CD4-positive, alpha-beta T cell treated with Interleukin-10 for 1 hour (primary cell): ENCODE measurements at regions not wholly inside any gene's neighbourhood (a gene's known extent, or its start where the extent isn't known, plus 50 kb on each side); places are given as distances from the start of the nearest gene placed in this dataset.
"Not testable (repeated sequence)": the region's sequence is repeated elsewhere in the genome, so short reads cannot be mapped to it uniquely, and the experiment has no call there.

Experiments
- DNase-seq: peaks from one replicate; pipeline ENCODE4 v3.0.0-alpha.2; 2020

DNA sequence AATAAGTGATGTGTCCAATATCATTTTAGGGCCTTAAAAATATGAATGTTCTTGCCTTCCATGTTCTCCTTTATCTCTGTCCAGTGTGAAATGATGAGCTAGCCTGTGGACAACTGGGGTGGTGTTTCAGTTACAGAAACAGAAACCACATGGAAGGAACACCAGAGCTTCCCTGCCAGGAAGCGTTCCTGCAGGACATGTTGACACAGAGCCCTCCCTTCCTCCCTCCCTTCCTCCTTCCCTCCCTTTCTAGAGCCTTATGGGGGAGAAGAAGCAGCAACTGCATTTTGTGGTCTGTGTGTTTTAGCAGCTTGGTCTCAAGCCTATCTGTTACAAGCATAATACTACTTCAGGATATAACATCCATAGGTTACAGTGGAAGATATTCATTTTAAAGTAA, 539.7 kb upstream of the NETO1 start:
- no peak for DNase-seq

DNA sequence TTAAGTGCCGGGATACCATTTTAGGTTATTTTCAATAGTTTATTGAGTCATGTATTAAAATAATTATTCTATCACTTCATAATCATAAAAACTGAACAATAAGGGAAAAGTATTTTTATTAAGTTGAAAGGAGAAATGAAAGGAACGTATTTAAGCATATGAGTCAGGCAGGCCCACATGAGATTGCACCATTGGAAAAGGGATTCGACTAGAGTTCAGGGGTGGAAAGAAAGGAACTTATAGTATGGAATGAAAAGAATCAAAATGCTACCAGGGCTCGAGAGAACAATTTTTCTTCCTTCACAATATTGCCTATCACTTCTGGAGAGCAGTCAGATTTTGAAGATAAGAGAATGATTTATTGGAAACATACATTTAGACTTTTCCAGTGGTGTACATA, 516.5 kb upstream of the NETO1 start:
- DNase-seq: no peak

GRCh38 chr18:73381699-73382036, 513.9 kb upstream of the NETO1 start:
- no peak for DNase-seq

- no peak for DNase-seq
Observed at GRCh38 chr18:73381016-73381698, 513.4 kb upstream of the NETO1 start.

- DNase-seq: no peak
Observed at GRCh38 chr18:73366713-73367112, 498.9 kb upstream of the NETO1 start.

GRCh38 chr18:73365018-73365417, 497.2 kb upstream of the NETO1 start:
- no peak for DNase-seq

GRCh38 chr18:73355121-73355520, 487.3 kb upstream of the NETO1 start:
- DNase-seq: no peak

- DNase-seq: no peak
Observed at GRCh38 chr18:73352546-73352945, 484.8 kb upstream of the NETO1 start.

DNA sequence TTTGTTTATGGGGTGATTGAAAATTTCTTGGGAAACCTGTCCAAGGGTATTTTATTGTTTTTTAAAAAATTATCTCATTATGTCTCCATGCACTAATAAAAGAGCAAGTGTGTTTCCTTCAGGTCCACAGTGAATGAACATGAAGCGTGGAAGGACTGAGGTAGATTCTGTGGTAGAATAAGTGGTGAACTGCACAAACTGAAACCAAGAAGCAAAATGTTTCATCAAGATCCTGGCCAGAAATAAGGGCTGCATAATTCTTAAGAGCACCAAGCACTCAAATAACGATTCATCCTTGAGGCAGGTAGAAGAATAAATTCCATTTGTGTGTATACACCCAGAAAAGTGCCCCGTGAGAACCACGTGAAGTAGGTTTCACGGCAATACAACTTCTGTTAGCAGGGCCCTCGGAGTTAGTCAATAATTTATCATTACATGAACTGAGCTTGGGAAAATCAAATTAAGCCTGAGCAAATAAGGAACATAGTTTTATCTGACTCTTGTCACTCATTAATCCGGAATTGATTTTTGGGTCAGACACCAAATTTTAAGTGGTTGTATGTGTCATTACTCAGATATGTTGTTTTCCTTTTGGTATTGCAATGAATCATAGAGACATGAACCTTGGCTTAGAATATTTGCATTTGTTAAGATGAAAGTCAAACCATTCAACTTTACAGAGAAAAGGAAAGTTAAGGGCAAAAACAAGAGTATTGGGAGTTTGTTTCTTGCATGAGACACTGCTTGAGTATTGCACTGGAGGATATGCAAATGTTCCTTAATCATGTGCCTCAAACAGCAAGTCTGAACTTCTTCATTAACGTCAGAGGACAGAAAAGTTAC, 472.6 kb upstream of the NETO1 start:
- DNase-seq: no peak

DNA sequence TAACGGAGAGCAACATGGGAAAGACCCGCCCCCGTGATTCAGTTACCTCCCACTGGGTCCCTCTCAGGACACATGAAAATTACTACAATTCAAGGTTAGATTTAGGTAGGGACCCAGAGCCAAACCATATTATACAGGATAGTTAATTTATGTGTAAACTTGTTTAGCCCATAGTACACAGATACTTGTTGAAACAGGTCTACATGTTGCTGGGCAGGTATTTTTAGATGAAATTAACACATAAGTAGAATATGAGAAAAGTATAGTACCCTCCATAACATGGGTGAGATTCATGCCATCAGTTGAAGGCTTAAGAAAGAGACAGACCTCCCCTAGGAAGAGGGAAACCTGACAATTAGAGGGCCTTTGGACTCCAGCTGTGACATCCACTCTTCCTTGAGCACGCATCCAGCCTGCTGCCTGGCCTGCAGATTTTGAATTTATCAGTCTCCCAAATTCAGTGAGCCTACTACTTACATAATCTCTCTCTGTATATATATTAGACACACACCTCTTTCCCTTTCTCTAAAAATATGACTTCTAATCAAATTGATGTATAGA, 463.5 kb upstream of the NETO1 start:
- no peak for DNase-seq

- DNase-seq: not testable (repeated sequence)
Observed at GRCh38 chr18:73330106-73330505, 462.3 kb upstream of the NETO1 start.

DNA sequence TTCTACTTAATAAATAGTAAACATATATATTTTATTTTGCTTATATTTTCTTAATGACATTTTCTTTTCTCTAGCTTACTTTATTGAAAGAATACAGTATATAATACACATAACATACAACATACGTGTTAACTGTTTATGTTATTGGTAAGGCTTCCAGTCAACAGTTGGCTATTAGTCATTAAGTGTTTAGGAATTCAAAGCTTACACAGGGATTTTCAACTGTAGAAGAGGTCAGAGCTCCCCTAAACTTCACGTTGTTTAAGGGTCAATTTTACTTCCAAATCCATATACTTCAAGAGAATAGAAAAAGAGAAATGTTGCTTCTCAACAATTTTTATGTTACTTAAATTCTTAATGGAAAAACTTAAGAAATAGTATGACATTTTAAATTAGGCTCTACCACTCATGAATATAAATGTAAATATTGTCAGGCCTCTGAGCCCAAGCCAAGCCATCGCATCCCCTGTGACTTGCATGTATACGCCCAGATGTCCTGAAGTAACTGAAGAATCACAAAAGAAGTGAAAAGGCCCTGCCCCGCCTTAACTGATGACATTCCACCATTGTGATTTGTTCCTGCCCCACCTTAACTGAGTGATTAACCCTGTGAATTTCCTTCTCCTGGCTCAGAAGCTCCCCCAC, 456.5 kb upstream of the NETO1 start:
- not testable (repeated sequence) for DNase-seq

DNA sequence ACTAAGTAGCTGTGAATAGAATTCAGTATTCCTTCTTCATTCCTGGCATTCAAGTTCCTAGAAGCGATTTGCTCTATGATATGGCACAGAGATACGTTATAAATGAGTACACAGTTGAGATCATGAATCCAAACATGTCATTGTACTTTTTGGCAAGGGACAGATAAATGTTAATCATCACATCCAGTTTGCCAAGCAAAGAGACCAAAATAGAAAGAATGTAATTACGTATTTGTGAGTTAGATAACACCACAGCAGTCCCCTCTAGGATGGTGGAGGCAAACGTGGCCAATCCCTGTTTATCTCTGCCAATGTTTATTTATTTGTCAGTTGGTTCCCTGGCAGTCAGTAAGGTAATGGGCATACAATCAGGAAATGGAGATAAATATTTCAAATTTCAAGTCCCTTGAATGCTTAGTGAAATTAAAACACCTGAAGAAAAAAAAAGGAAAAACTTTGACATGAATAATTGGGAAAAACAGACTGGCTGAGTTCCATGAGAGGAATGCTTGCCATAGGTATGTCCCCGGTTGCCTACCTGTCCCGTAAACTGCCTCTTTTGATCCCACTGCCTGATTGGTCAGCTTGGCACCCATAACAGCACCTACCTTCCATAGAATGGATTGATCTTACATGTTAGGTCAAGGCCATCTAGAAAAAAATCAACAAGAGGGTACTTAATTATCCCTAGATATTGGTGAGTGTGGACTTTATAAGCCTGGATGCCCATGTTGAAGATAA, 451.1 kb upstream of the NETO1 start:
- no peak for DNase-seq

- no peak for DNase-seq
Observed at GRCh38 chr18:73316513-73316912, 448.7 kb upstream of the NETO1 start.

- DNase-seq: no peak
Observed at GRCh38 chr18:73315381-73315780, 447.6 kb upstream of the NETO1 start.

- DNase-seq: no peak
Observed at GRCh38 chr18:73313476-73313875, 445.7 kb upstream of the NETO1 start.

- DNase-seq: no peak
Observed at GRCh38 chr18:73296686-73297085, 428.9 kb upstream of the NETO1 start.

DNA sequence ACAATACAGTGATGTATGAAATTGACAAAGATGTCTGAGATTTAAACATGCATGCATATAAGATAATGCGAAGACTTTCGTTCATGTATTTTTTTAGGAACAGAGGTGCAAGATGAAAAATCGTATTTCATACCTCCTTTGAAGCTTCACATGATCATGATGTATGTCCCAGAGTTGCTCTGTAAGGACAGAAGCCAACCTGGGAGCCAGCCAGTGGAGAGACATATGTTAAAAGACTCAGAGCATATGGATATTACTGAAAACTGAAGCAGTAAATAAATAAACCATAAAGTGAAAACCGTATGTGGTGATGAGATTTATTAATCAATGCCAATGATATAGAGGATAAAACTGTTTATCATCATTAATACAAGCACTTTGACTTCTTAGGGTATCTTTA, 424.4 kb upstream of the NETO1 start:
- no peak for DNase-seq

DNA sequence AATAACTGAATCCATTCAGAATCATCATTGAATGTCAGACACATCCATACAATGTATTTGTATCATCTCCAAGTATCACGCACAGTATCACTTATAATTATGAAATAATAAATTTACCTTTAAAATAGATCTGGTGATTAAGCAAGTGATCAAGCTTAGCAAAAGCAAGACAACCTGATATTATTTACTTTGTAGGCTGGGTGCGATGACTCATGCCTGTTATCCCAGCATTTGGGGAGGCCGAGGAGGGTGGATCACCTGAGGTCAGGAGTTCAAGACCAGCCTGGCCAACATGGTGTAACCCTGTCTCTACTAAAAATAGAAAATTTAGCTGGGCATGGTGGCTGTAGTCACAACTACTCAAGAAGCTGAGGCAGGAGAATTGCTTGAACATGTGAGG, 421.0 kb upstream of the NETO1 start:
- DNase-seq: no peak

DNA sequence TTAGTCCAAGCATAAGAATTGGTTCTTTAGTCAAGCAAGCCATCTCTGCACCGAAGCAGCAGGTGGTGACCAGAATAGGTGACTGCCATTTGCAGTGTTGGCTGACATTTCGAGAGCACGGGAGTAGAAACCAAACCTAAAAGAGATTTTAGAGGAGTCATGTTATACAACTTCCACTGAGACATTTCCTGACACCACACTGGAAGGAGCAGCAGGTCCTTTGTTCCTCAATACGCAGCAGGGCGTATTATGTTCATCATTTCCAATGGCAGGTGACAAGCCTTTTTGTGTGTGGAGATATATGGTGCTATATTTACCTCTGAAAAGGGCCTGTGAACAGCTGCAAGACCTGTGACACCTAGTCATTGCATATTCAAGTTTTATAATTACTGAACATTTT, 418.8 kb upstream of the NETO1 start:
- no peak for DNase-seq

DNA sequence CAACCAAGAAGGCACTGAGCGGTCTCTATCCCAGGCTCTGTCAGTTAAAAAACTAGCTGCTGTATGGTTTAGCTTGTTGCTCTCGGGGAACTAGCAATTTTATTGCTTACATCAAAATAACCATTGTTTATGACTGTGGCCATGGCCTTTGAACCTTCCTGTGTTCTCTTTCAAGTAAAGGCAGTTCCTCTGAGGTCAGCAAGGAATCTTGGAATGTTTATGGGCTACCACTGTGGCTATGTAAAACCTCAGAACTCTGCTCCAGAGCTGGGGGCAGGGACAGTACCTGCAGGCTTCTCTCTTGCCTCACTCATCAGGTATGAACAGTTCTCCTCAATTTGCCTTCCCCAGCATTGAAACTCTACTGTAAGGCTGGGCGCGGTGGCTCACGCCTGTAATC, 416.0 kb upstream of the NETO1 start:
- no peak for DNase-seq

DNA sequence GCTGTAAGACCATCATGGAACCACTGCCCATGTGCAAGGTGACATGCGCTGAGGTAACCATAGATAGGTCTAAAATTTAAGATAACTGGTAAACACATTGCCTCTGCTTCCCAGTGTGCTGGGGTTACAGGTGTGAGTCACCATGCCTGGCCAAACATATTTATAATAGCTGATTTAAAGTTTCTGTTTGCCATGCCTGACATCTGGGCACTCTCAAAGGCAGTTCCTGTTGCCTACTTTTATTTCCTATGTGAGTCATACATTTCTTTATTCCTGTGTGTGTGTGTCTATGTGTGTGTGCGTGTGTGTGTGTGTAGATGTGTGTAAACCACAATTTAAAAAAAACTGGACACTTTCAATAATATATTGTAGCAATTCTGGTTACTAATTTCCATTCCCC, 415.2 kb upstream of the NETO1 start:
- DNase-seq: no peak

DNA sequence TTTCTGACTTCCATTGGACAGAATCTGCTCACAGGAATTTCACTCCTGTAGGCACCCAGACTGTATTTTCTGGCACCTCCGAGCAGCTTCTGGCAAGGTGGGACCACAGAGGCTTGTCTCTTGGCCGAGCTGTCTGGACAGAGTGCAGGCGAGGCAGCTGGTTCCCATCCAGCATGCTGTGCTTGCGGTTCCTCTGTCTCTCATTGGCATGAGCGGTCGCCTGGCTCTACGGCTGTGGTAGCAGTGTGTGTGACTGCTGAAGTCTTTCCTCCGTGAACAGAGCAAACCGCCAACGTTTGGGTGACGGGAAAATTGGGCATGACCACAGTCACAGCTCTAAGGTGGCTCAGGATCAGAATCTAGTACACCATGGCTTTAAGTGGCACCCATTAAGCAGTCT, 411.7 kb upstream of the NETO1 start:
- no peak for DNase-seq
